GM23338 (cell line): ENCODE measurements at regions not wholly inside any gene's neighbourhood (a gene's known extent, or its start where the extent isn't known, plus 50 kb on each side); places are given as distances from the start of the nearest gene placed in this dataset.
A peak's percentile ranks its signal among the peaks of the same experiment; 100 is the strongest.

Experiments used
- ATAC-seq: fragments of 200-7000 bp; cut with Tn5 transposase; 3 replicates; pipeline ENCODE4 v1.9.1; 2020
- DNase-seq: peaks from one replicate; pipeline ENCODE4 v3.0.0-alpha.2; 2015; ENCODE audit warnings: low spot score
- H2AFZ ChIP-seq: fragments of 200-600 bp; sonication (generic); 2 replicates; pipeline ENCODE4 v1.8.0; 2016; ENCODE audit warnings: antibody characterized with exemption, mild to moderate bottlenecking, moderate library complexity
- H3F3A ChIP-seq: fragments of 200-600 bp; sonication (generic); replicated peaks from 2 replicates; pipeline ENCODE4 v1.8.0; 2017; ENCODE audit warnings: antibody characterized with exemption, mixed run types, low read depth
- H3K27ac ChIP-seq: fragments of 200-600 bp; sonication (generic); 2 replicates; pipeline ENCODE4 v1.6.1; 2016; ENCODE audit warnings: low read depth
- H3K27me3 ChIP-seq: fragments of 200-600 bp; sonication (generic); 2 replicates; pipeline ENCODE4 v1.8.0; 2016; ENCODE audit warnings: mild to moderate bottlenecking, mixed run types, moderate library complexity; ENCODE audit not compliant: insufficient read depth
- H3K36me3 ChIP-seq: fragments of 200-600 bp; sonication (generic); 2 replicates; pipeline ENCODE4 v1.8.0; 2016; ENCODE audit warnings: mild to moderate bottlenecking; ENCODE audit not compliant: insufficient read depth
- H3K4me1 ChIP-seq: fragments of 200-600 bp; sonication (generic); 2 replicates; pipeline ENCODE4 v1.8.0; 2016; ENCODE audit warnings: mild to moderate bottlenecking, moderate library complexity; ENCODE audit not compliant: insufficient read depth
- H3K4me2 ChIP-seq: fragments of 200-600 bp; sonication (generic); 2 replicates; pipeline ENCODE4 v1.7.1; 2017; ENCODE audit warnings: mixed run types
- H3K4me3 ChIP-seq: fragments of 200-600 bp; sonication (generic); 2 replicates; pipeline ENCODE4 v1.6.1; 2016; ENCODE audit warnings: mixed run types
- H3K79me2 ChIP-seq: fragments of 200-600 bp; sonication (generic); replicated peaks from 2 replicates; pipeline ENCODE4 v1.8.0; 2017; ENCODE audit warnings: mild to moderate bottlenecking; ENCODE audit not compliant: insufficient read depth
- H3K9me2 ChIP-seq: fragments of 200-600 bp; sonication (generic); 2 replicates; pipeline ENCODE4 v1.8.0; 2017; ENCODE audit not compliant: insufficient read depth
- H4K20me1 ChIP-seq: fragments of 200-600 bp; sonication (generic); replicated peaks from 2 replicates; pipeline ENCODE4 v1.8.0; 2017; ENCODE audit warnings: mild to moderate bottlenecking; ENCODE audit not compliant: insufficient read depth
- H3K27ac Mint-ChIP-seq: 2 replicates; pipeline ENCODE4 v1.8.0; 2020; ENCODE audit warnings: inconsistent platforms, mild to moderate bottlenecking, moderate library complexity, mixed read lengths
- H3K27me3 Mint-ChIP-seq: 3 replicates; pipeline ENCODE4 v1.8.0; 2022; ENCODE audit warnings: low read depth, mild to moderate bottlenecking, moderate library complexity, mixed read lengths, inconsistent platforms; ENCODE audit not compliant: insufficient read depth, poor library complexity
- H3K36me3 Mint-ChIP-seq: 3 replicates; pipeline ENCODE4 v1.8.0; 2021; ENCODE audit warnings: low read depth, mild to moderate bottlenecking, inconsistent platforms, moderate library complexity, mixed read lengths
- H3K4me1 Mint-ChIP-seq: 3 replicates; pipeline ENCODE4 v1.8.0; 2020; ENCODE audit warnings: mild to moderate bottlenecking, inconsistent platforms, mixed read lengths
- H3K4me3 Mint-ChIP-seq: 3 replicates; pipeline ENCODE4 v1.8.0; 2021; ENCODE audit warnings: moderate library complexity, mild to moderate bottlenecking, inconsistent platforms, mixed read lengths
- H3K9me3 Mint-ChIP-seq: 3 replicates; pipeline ENCODE4 v1.8.0; 2020; ENCODE audit warnings: moderate library complexity, mild to moderate bottlenecking, inconsistent platforms, mixed read lengths
- CREB1 ChIP-seq: fragments of 250-450 bp; sonication (Bioruptor Pico); IDR thresholded peaks from 2 replicates; pipeline ENCODE4 v1.5.0; 2020; ENCODE audit warnings: low read depth, mild to moderate bottlenecking, moderate library complexity
- EZH2 ChIP-seq: fragments of 200-600 bp; sonication (generic); IDR thresholded peaks from one replicate; pipeline ENCODE4 v1.8.0; 2017; ENCODE audit warnings: antibody characterized with exemption, mild to moderate bottlenecking, low read depth; ENCODE audit not compliant: unreplicated experiment
- EZH2phosphoT487 ChIP-seq: fragments of 200-600 bp; sonication (generic); IDR thresholded peaks from one replicate; pipeline ENCODE4 v1.8.1; 2018; ENCODE audit warnings: antibody characterized with exemption; ENCODE audit not compliant: unreplicated experiment
- JUNB ChIP-seq: IDR thresholded peaks from one replicate; pipeline ENCODE4 v1.6.1; 2016; ENCODE audit warnings: antibody characterized with exemption; ENCODE audit not compliant: unreplicated experiment
- NANOG ChIP-seq: IDR thresholded peaks from 2 replicates; pipeline ENCODE4 v1.6.1; 2016; ENCODE audit warnings: antibody characterized with exemption, borderline replicate concordance
- POLR2AphosphoS5 ChIP-seq: IDR thresholded peaks from 2 replicates; pipeline ENCODE4 v1.6.1; 2016; ENCODE audit warnings: antibody characterized with exemption, low read depth
- STAT1 ChIP-seq: IDR thresholded peaks from one replicate; pipeline ENCODE4 v1.6.1; 2016; ENCODE audit warnings: antibody characterized with exemption; ENCODE audit not compliant: unreplicated experiment
- ZNF114 ChIP-seq: fragments of 250-450 bp; sonication (Bioruptor Pico); IDR thresholded peaks from 2 replicates; pipeline ENCODE4 v1.5.0; 2020; ENCODE audit warnings: mild to moderate bottlenecking, moderate library complexity
- ZNF331 ChIP-seq: fragments of 250-450 bp; sonication (Bioruptor Pico); IDR thresholded peaks from 2 replicates; pipeline ENCODE4 v1.5.0; 2020; ENCODE audit warnings: low read depth, mild to moderate bottlenecking, moderate library complexity
- TF ChIP-seq, protein P1 (sequence below): IDR thresholded peaks from 2 replicates; pipeline ENCODE4 v1.6.1; 2016; ENCODE audit warnings: antibody characterized with exemption
- TF ChIP-seq, protein P2 (sequence below): fragments of 250-450 bp; sonication (Bioruptor Pico); IDR thresholded peaks from 2 replicates; pipeline ENCODE4 v1.5.0; 2020; ENCODE audit warnings: mild to moderate bottlenecking, moderate library complexity
- TF ChIP-seq, protein P3 (sequence below), 2 experiments: fragments of 200-600 bp in 1 of 2; sonication (generic) in 1 of 2; conservative IDR thresholded peaks; 2 replicates each; pipeline versions ENCODE4 v1.5.1 to v1.6.1; 2016 to 2017; ENCODE audit warnings: antibody characterized with exemption in 2 of 2, low read depth in 2 of 2, mild to moderate bottlenecking in 2 of 2, moderate library complexity in 1 of 2
- TF ChIP-seq, protein P4 (sequence below): IDR thresholded peaks from one replicate; pipeline ENCODE4 v1.6.1; 2018; ENCODE audit warnings: antibody characterized with exemption; ENCODE audit not compliant: unreplicated experiment

DNA sequence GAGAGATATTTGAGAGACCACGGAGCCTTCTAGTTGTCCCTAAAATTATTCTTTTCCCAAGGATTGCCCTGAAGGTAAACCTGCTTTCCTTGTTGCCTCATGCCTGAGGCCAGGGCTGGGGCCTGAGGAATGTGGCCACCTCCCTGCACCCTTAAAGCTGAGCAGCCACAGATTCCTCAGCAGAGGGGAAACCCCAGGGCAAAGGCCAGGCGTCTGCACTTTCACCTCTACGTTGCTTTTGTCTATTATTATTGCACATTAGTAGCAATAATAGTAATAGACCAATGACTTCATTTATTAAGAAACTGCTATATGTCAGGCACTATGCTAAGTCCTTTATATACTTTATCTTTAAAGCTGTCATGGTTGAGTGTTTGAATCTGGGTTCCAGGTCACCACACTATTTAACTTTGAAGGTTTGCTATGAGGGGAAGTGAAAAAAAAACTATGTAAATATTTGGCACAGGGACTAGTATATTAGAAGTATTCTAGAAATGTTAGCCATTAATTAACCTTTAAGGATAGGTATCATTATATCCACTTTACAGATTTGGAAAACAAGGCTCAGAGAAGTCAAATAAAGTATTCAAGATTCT, 104.2 kb downstream of the LRRC30 start (continued):
- TF ChIP-seq, protein P1, sequence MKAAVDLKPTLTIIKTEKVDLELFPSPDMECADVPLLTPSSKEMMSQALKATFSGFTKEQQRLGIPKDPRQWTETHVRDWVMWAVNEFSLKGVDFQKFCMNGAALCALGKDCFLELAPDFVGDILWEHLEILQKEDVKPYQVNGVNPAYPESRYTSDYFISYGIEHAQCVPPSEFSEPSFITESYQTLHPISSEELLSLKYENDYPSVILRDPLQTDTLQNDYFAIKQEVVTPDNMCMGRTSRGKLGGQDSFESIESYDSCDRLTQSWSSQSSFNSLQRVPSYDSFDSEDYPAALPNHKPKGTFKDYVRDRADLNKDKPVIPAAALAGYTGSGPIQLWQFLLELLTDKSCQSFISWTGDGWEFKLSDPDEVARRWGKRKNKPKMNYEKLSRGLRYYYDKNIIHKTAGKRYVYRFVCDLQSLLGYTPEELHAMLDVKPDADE: no peak
- no peak for TF ChIP-seq POLR2AphosphoS5
- no peak for TF ChIP-seq ZNF331 (CRISPR knock-in tag)
- TF ChIP-seq CREB1 (CRISPR knock-in tag): no peak
- TF ChIP-seq NANOG: no peak

DNA sequence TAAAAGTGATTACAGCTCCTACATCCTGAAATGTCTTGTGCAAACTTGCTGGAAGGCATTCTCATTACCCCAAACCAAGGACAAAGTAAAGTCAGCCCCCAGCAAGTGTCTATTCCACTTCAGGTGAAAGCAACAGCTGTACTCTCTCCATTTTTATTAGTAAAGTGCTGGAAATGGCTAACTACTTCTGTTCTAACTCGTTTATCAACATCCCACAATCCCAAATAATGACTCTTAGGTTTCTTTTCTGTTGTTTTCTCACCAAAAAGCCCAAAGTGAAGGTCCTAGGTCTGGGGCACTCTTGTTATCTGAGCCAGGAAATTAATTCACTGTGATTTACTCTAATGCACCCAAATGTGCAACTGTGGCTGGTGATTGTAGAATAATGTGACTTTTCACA, 105.7 kb downstream of the LRRC30 start:
- H3K9me2 ChIP-seq: no peaks in the 10 kb centered on the region
- H3K36me3 ChIP-seq: no peaks in the 10 kb centered on the region
- H2AFZ ChIP-seq: peak overlapping the region; percentile 69; the same call in 1 of the 2 replicates
- H3K9me3 Mint-ChIP-seq: no peaks in the 10 kb centered on the region
- no peaks in the 10 kb centered on the region for H3F3A ChIP-seq
- no peak overlapping the region for H3K27ac ChIP-seq
- no peak overlapping the region for H3K4me3 ChIP-seq
- no peaks in the 10 kb centered on the region for H3K4me1 ChIP-seq
- H4K20me1 ChIP-seq: no peaks in the 10 kb centered on the region
- no peak overlapping the region for H3K4me3 Mint-ChIP-seq
- no peaks in the 10 kb centered on the region for H3K4me1 Mint-ChIP-seq
- no peaks in the 10 kb centered on the region for H3K27me3 ChIP-seq
- no peak overlapping the region for H3K27ac Mint-ChIP-seq
- H3K36me3 Mint-ChIP-seq: no peaks in the 10 kb centered on the region
- DNase-seq (no peak), ATAC-seq (no peak)
- H3K79me2 ChIP-seq: no peaks in the 10 kb centered on the region
- H3K4me2 ChIP-seq: no peak overlapping the region
- H3K27me3 Mint-ChIP-seq: peaks cover 4% of the 10 kb centered on the region
- no peak for TF ChIP-seq EZH2phosphoT487
- no peak for TF ChIP-seq JUNB
- TF ChIP-seq, protein P2, sequence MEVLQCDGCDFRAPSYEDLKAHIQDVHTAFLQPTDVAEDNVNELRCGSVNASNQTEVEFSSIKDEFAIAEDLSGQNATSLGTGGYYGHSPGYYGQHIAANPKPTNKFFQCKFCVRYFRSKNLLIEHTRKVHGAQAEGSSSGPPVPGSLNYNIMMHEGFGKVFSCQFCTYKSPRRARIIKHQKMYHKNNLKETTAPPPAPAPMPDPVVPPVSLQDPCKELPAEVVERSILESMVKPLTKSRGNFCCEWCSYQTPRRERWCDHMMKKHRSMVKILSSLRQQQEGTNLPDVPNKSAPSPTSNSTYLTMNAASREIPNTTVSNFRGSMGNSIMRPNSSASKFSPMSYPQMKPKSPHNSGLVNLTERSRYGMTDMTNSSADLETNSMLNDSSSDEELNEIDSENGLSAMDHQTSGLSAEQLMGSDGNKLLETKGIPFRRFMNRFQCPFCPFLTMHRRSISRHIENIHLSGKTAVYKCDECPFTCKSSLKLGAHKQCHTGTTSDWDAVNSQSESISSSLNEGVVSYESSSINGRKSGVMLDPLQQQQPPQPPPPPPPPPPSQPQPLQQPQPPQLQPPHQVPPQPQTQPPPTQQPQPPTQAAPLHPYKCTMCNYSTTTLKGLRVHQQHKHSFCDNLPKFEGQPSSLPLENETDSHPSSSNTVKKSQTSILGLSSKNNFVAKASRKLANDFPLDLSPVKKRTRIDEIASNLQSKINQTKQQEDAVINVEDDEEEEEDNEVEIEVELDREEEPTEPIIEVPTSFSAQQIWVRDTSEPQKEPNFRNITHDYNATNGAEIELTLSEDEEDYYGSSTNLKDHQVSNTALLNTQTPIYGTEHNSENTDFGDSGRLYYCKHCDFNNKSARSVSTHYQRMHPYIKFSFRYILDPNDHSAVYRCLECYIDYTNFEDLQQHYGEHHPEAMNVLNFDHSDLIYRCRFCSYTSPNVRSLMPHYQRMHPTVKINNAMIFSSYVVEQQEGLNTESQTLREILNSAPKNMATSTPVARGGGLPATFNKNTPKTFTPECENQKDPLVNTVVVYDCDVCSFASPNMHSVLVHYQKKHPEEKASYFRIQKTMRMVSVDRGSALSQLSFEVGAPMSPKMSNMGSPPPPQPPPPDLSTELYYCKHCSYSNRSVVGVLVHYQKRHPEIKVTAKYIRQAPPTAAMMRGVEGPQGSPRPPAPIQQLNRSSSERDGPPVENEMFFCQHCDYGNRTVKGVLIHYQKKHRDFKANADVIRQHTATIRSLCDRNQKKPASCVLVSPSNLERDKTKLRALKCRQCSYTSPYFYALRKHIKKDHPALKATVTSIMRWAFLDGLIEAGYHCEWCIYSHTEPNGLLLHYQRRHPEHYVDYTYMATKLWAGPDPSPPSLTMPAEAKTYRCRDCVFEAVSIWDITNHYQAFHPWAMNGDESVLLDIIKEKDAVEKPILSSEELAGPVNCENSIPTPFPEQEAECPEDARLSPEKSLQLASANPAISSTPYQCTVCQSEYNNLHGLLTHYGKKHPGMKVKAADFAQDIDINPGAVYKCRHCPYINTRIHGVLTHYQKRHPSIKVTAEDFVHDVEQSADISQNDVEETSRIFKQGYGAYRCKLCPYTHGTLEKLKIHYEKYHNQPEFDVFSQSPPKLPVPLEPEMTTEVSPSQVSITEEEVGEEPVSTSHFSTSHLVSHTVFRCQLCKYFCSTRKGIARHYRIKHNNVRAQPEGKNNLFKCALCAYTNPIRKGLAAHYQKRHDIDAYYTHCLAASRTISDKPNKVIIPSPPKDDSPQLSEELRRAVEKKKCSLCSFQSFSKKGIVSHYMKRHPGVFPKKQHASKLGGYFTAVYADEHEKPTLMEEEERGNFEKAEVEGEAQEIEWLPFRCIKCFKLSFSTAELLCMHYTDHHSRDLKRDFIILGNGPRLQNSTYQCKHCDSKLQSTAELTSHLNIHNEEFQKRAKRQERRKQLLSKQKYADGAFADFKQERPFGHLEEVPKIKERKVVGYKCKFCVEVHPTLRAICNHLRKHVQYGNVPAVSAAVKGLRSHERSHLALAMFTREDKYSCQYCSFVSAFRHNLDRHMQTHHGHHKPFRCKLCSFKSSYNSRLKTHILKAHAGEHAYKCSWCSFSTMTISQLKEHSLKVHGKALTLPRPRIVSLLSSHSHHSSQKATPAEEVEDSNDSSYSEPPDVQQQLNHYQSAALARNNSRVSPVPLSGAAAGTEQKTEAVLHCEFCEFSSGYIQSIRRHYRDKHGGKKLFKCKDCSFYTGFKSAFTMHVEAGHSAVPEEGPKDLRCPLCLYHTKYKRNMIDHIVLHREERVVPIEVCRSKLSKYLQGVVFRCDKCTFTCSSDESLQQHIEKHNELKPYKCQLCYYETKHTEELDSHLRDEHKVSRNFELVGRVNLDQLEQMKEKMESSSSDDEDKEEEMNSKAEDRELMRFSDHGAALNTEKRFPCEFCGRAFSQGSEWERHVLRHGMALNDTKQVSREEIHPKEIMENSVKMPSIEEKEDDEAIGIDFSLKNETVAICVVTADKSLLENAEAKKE (CRISPR knock-in tag): no peak
- no peak for TF ChIP-seq EZH2
- no peak for TF ChIP-seq STAT1
- no peak for TF ChIP-seq NANOG
- TF ChIP-seq, protein P3, sequence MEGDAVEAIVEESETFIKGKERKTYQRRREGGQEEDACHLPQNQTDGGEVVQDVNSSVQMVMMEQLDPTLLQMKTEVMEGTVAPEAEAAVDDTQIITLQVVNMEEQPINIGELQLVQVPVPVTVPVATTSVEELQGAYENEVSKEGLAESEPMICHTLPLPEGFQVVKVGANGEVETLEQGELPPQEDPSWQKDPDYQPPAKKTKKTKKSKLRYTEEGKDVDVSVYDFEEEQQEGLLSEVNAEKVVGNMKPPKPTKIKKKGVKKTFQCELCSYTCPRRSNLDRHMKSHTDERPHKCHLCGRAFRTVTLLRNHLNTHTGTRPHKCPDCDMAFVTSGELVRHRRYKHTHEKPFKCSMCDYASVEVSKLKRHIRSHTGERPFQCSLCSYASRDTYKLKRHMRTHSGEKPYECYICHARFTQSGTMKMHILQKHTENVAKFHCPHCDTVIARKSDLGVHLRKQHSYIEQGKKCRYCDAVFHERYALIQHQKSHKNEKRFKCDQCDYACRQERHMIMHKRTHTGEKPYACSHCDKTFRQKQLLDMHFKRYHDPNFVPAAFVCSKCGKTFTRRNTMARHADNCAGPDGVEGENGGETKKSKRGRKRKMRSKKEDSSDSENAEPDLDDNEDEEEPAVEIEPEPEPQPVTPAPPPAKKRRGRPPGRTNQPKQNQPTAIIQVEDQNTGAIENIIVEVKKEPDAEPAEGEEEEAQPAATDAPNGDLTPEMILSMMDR (conservative IDR thresholded peaks at IDR 0.05; ENCODE audit: low read depth in 2 of 2): no peak
- TF ChIP-seq, protein P4, sequence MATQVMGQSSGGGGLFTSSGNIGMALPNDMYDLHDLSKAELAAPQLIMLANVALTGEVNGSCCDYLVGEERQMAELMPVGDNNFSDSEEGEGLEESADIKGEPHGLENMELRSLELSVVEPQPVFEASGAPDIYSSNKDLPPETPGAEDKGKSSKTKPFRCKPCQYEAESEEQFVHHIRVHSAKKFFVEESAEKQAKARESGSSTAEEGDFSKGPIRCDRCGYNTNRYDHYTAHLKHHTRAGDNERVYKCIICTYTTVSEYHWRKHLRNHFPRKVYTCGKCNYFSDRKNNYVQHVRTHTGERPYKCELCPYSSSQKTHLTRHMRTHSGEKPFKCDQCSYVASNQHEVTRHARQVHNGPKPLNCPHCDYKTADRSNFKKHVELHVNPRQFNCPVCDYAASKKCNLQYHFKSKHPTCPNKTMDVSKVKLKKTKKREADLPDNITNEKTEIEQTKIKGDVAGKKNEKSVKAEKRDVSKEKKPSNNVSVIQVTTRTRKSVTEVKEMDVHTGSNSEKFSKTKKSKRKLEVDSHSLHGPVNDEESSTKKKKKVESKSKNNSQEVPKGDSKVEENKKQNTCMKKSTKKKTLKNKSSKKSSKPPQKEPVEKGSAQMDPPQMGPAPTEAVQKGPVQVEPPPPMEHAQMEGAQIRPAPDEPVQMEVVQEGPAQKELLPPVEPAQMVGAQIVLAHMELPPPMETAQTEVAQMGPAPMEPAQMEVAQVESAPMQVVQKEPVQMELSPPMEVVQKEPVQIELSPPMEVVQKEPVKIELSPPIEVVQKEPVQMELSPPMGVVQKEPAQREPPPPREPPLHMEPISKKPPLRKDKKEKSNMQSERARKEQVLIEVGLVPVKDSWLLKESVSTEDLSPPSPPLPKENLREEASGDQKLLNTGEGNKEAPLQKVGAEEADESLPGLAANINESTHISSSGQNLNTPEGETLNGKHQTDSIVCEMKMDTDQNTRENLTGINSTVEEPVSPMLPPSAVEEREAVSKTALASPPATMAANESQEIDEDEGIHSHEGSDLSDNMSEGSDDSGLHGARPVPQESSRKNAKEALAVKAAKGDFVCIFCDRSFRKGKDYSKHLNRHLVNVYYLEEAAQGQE: no peak
- no peak for TF ChIP-seq POLR2AphosphoS5
- no peak for TF ChIP-seq ZNF331 (CRISPR knock-in tag)
- TF ChIP-seq ZNF114 (CRISPR knock-in tag): no peak
